ENCODE measurements at regions not wholly inside any gene's neighbourhood (a gene's known extent, or its start where the extent isn't known, plus 50 kb on each side); places are given as distances from the start of the nearest gene placed in this dataset.
"Not testable (repeated sequence)": the region's sequence is repeated elsewhere in the genome, so short reads cannot be mapped to it uniquely, and the experiment has no call there.

DNA sequence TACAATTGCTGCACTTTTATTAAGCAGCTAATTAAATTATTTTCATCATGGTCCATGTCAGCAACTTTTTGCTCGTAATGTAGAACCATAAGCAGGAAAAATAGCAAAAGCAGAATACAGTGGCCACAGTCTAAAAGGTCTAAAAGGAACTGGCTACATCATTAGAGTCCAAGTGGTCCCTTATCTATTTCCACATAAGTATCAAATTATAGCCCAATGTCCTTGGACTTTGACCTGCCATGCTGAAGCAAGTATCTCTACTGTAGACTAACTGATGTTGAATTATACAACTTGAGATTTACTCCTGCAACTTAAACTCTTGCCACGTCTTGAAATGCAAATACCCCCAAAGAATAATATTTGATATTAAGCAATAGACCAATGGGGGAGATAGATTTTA is 68.8 kb downstream of the OXGR1 start (continued):
- TF ChIP-seq, protein P1, sequence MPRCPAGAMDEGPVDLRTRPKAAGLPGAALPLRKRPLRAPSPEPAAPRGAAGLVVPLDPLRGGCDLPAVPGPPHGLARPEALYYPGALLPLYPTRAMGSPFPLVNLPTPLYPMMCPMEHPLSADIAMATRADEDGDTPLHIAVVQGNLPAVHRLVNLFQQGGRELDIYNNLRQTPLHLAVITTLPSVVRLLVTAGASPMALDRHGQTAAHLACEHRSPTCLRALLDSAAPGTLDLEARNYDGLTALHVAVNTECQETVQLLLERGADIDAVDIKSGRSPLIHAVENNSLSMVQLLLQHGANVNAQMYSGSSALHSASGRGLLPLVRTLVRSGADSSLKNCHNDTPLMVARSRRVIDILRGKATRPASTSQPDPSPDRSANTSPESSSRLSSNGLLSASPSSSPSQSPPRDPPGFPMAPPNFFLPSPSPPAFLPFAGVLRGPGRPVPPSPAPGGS (IDR thresholded peaks at IDR 0.05; ENCODE audit: borderline replicate concordance, insufficient read depth, low read depth, low read length, poor library complexity, severe bottlenecking): no peak
- TF ChIP-seq HCFC1 (IDR thresholded peaks at IDR 0.05; ENCODE audit: low read length) (no peak), ATF7 (IDR thresholded peaks at IDR 0.05; ENCODE audit: low read depth) (no peak), SIX5 (IDR thresholded peaks at IDR 0.05; ENCODE audit: low read depth, low read length, severe bottlenecking) (no peak), EZH2 (IDR thresholded peaks at IDR 0.05; ENCODE audit: borderline replicate concordance, control insufficient read depth, low read depth, low read length) (no peak), CBX3 (IDR thresholded peaks at IDR 0.05; ENCODE audit: borderline replicate concordance, low read depth) (no peak), REST (IDR thresholded peaks at IDR 0.05; ENCODE audit: low read depth, low read length) (no peak), PML (IDR thresholded peaks at IDR 0.05; ENCODE audit: low read length) (no peak), FOXM1 (IDR thresholded peaks at IDR 0.05; ENCODE audit: low read depth, low read length) (no peak), BHLHE40 (IDR thresholded peaks at IDR 0.05; ENCODE audit: borderline replicate concordance in 1 of 2, low read depth in 2 of 2, low read length in 1 of 2) (no peak)
- TF ChIP-seq, protein P2, sequence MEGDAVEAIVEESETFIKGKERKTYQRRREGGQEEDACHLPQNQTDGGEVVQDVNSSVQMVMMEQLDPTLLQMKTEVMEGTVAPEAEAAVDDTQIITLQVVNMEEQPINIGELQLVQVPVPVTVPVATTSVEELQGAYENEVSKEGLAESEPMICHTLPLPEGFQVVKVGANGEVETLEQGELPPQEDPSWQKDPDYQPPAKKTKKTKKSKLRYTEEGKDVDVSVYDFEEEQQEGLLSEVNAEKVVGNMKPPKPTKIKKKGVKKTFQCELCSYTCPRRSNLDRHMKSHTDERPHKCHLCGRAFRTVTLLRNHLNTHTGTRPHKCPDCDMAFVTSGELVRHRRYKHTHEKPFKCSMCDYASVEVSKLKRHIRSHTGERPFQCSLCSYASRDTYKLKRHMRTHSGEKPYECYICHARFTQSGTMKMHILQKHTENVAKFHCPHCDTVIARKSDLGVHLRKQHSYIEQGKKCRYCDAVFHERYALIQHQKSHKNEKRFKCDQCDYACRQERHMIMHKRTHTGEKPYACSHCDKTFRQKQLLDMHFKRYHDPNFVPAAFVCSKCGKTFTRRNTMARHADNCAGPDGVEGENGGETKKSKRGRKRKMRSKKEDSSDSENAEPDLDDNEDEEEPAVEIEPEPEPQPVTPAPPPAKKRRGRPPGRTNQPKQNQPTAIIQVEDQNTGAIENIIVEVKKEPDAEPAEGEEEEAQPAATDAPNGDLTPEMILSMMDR (IDR thresholded peaks at IDR 0.05 in 2 of 3, conservative IDR thresholded peaks at IDR 0.05 in 1 of 3; ENCODE audit: control insufficient read depth in 2 of 3, extremely low read depth in 1 of 3, insufficient read depth in 1 of 3, low read depth in 3 of 3, low read length in 3 of 3): no peak
- TF ChIP-seq, protein P3, sequence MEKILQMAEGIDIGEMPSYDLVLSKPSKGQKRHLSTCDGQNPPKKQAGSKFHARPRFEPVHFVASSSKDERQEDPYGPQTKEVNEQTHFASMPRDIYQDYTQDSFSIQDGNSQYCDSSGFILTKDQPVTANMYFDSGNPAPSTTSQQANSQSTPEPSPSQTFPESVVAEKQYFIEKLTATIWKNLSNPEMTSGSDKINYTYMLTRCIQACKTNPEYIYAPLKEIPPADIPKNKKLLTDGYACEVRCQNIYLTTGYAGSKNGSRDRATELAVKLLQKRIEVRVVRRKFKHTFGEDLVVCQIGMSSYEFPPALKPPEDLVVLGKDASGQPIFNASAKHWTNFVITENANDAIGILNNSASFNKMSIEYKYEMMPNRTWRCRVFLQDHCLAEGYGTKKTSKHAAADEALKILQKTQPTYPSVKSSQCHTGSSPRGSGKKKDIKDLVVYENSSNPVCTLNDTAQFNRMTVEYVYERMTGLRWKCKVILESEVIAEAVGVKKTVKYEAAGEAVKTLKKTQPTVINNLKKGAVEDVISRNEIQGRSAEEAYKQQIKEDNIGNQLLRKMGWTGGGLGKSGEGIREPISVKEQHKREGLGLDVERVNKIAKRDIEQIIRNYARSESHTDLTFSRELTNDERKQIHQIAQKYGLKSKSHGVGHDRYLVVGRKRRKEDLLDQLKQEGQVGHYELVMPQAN (conservative IDR thresholded peaks at IDR 0.05): no peak

DNA sequence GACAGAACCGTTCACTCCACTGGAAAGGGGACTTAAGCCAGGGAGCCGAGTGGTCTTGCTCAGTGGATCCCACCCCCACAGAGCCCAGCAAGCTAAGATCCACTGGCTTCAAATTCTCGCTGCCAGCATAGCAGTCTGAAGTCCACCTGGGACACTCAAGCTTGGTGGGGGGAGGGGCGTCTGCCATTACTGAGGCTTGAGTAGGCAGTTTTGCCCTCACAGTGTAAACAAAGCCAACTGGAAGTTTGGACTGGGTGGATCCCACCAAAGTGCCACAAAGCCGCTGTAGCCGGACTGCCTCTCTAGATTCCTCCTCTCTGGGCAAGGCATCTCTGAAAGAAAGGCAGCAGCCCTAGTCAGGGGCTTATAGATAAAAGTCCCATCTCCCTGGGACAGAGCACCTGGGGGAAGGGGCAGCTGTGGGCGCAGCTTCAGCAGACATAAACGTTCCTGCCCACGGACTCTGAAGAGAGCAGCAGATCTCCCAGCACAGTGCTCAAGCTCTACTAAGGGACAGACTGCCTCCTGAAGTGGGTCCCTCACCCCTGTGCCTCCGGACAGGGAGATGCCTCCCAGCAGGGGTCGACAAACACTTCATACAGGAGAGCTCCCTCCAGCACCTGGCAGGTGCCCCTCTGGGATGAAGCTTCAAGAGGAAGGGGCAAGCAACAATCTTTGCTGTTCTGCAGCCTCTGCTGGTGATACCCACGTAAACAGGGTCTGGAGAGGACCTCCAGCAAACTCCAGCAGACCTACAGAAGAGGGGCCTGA is 75.2 kb downstream of the OXGR1 start:
- H3K27me3 ChIP-seq (replicated peaks in 1 of 2; ENCODE audit: control insufficient read depth in 2 of 2, insufficient read depth in 2 of 2, low read length in 1 of 2); SMC1A ChIA-PET (ENCODE audit: uncharacterized antibody, unreplicated experiment); H3K4me2 ChIP-seq (ENCODE audit: control insufficient read depth, insufficient read depth); POLR2A ChIA-PET; H3K36me3 ChIP-seq (ENCODE audit: control insufficient read depth in 2 of 2, insufficient read depth in 2 of 2, low read length in 1 of 2); ATAC-seq; CTCF ChIA-PET; H3K9ac ChIP-seq (ENCODE audit: control insufficient read depth, insufficient read depth, low read length); BruUV-seq (replicated peaks); H3K4me3 ChIP-seq; H3K27ac ChIP-seq (ENCODE audit: control insufficient read depth, insufficient read depth); DNase-seq (ENCODE audit: low read depth, low spot score); H3K9me3 ChIP-seq (replicated peaks; ENCODE audit: control insufficient read depth, insufficient read depth, low read length); H2AFZ ChIP-seq (ENCODE audit: control insufficient read depth, low read depth, low read length); H3K4me1 ChIP-seq (ENCODE audit: control insufficient read depth, insufficient read depth, low read length); intact Hi-C loops (cut with micrococcal nuclease; ENCODE audit: unreplicated experiment); H4K20me1 ChIP-seq (ENCODE audit: control insufficient read depth, insufficient read depth); in situ Hi-C loops (cut with MboI); FAIRE-seq; H3K79me2 ChIP-seq (ENCODE audit: control insufficient read depth, insufficient read depth, low read length): not testable (repeated sequence)
- RAD21 ChIA-PET (ENCODE audit: unreplicated experiment): interaction anchor here (0.6 kb wide), 1 partner anchor 9 kb away, joined by 4 read pairs; no protein-coding TSS in a partner anchor
- 21% methylated on average over 12 of the region's 12 CpGs for WGBS (ENCODE audit: insufficient coverage, insufficient replicate concordance, low lambda C conversion rate, missing lambda C conversion rate)
